ENCODE measurements at regions not wholly inside any gene's neighbourhood (a gene's known extent, or its start where the extent isn't known, plus 50 kb on each side); places are given as distances from the start of the nearest gene placed in this dataset.

GRCh38 chr10:47088656-47089354, 177.6 kb downstream of the PTPN20 start:
- H3K4me1 ChIP-seq, result no peaks in the 10 kb centered on the region
- TF ChIP-seq CTCF (IDR thresholded peaks at IDR 0.05), result no peak
- DNase-seq (ENCODE audit: low spot score), result no peak
- H3K27ac ChIP-seq, result no peak overlapping the region
- no peak overlapping the region for H3K4me3 ChIP-seq
- H3K27me3 ChIP-seq, result no peaks in the 10 kb centered on the region
- no peaks in the 10 kb centered on the region for H3K9me3 ChIP-seq
- no peaks in the 10 kb centered on the region for H3K36me3 ChIP-seq

- Histone ChIP-seq H3K9me3 (no peaks in the 10 kb centered on the region), H3K27me3 (no peaks in the 10 kb centered on the region), H3K4me1 (no peaks in the 10 kb centered on the region), H3K27ac (no peak overlapping the region), H3K4me3 (no peak overlapping the region), H3K36me3 (no peaks in the 10 kb centered on the region)
- DNase-seq (ENCODE audit: low spot score), result no peak
- TF ChIP-seq CTCF (IDR thresholded peaks at IDR 0.05), result no peak
Observed at GRCh38 chr10:47090042-47090441, 178.8 kb downstream of the PTPN20 start.

GRCh38 chr10:47090903-47091302, 179.7 kb downstream of the PTPN20 start:
- Histone ChIP-seq H3K36me3 (no peaks in the 10 kb centered on the region), H3K9me3 (no peaks in the 10 kb centered on the region), H3K4me3 (no peak overlapping the region), H3K27ac (no peak overlapping the region), H3K27me3 (no peaks in the 10 kb centered on the region), H3K4me1 (no peaks in the 10 kb centered on the region)
- DNase-seq (ENCODE audit: low spot score), result no peak
- TF ChIP-seq CTCF (IDR thresholded peaks at IDR 0.05), result no peak

GRCh38 chr10:47091421-47091820, 180.2 kb downstream of the PTPN20 start:
- DNase-seq (ENCODE audit: low spot score), result no peak
- no peaks in the 10 kb centered on the region for H3K36me3 ChIP-seq
- H3K4me3 ChIP-seq, result no peak overlapping the region
- H3K27ac ChIP-seq, result no peak overlapping the region
- no peak for TF ChIP-seq CTCF (IDR thresholded peaks at IDR 0.05)
- H3K27me3 ChIP-seq, result no peaks in the 10 kb centered on the region
- H3K4me1 ChIP-seq, result no peaks in the 10 kb centered on the region
- no peaks in the 10 kb centered on the region for H3K9me3 ChIP-seq

GRCh38 chr10:47092376-47092775, 181.1 kb downstream of the PTPN20 start:
- no peaks in the 10 kb centered on the region for H3K36me3 ChIP-seq
- TF ChIP-seq CTCF (IDR thresholded peaks at IDR 0.05), result no peak

GRCh38 chr10:47092831-47093230, 181.6 kb downstream of the PTPN20 start:
- H3K27me3 ChIP-seq, result no peaks in the 10 kb centered on the region
- no peaks in the 10 kb centered on the region for H3K36me3 ChIP-seq
- no peak for DNase-seq (ENCODE audit: low spot score)

More at GRCh38 chr10:47092376-47092775, 181.1 kb downstream of the PTPN20 start:
- Histone ChIP-seq H3K4me3 (no peak overlapping the region), H3K4me1 (no peaks in the 10 kb centered on the region), H3K27ac (no peak overlapping the region), H3K9me3 (no peaks in the 10 kb centered on the region), H3K27me3 (no peaks in the 10 kb centered on the region)
- DNase-seq (ENCODE audit: low spot score), result no peak

More at GRCh38 chr10:47092831-47093230, 181.6 kb downstream of the PTPN20 start:
- Histone ChIP-seq H3K27ac (no peak overlapping the region), H3K4me1 (no peaks in the 10 kb centered on the region), H3K9me3 (no peaks in the 10 kb centered on the region), H3K4me3 (no peak overlapping the region)
- no peak for TF ChIP-seq CTCF (IDR thresholded peaks at IDR 0.05)

Data from right atrium auricular region (tissue), 2 donors.